Activated B cell treated with CpG ODN at 0.5 μM for 24 hours (primary cell): ENCODE measurements at regions not wholly inside any gene's neighbourhood (a gene's known extent, or its start where the extent isn't known, plus 50 kb on each side); places are given as distances from the start of the nearest gene placed in this dataset.

ENCODE experiments used
- ATAC-seq: fragments of 200-7000 bp; cut with Tn5 transposase; one replicate; pipeline ENCODE4 v1.10.0; 2021; ENCODE audit warnings: low read depth, mild to moderate bottlenecking, moderate library complexity
- CTCF ChIA-PET: fragments of 350-600 bp; sonication (Branson Sonifier 250); formaldehyde crosslinking; loops from one replicate; lab custom pipeline; 2021; ENCODE audit warnings: antibody characterized with exemption; lab: Charles Lee
- POLR2A ChIA-PET: fragments of 350-600 bp; sonication (Branson Sonifier 250); formaldehyde crosslinking; loops from one replicate; lab custom pipeline; 2021; ENCODE audit warnings: antibody characterized with exemption; lab: Charles Lee
- DNase-seq: peaks from one replicate; pipeline ENCODE4 v3.0.0; 2022
- H3K27ac Mint-ChIP-seq: one replicate; pipeline ENCODE4 v1.8.0; 2020; ENCODE audit warnings: mixed read lengths
- H3K27me3 Mint-ChIP-seq: one replicate; pipeline ENCODE4 v1.8.0; 2021; ENCODE audit warnings: mixed read lengths
- H3K36me3 Mint-ChIP-seq: one replicate; pipeline ENCODE4 v1.8.0; 2021; ENCODE audit warnings: low read depth, mixed read lengths
- H3K4me1 Mint-ChIP-seq: one replicate; pipeline ENCODE4 v1.8.0; 2021; ENCODE audit warnings: mixed read lengths
- H3K4me3 Mint-ChIP-seq: one replicate; pipeline ENCODE4 v1.8.0; 2020; ENCODE audit warnings: mild to moderate bottlenecking, mixed read lengths
- H3K9me3 Mint-ChIP-seq: one replicate; pipeline ENCODE4 v1.8.0; 2020; ENCODE audit warnings: mixed read lengths
- intact Hi-C: fragments of 100-400 bp; cut with micrococcal nuclease; formaldehyde crosslinking; loops from one replicate; pipeline ENCODE4 v1.15.1; 2024
- TF ChIP-seq, protein P1 (sequence below): fragments of 200-600 bp; IDR thresholded peaks from one replicate; pipeline ENCODE4 v1.8.0; 2022; ENCODE audit warnings: antibody characterized with exemption, mild to moderate bottlenecking

DNA sequence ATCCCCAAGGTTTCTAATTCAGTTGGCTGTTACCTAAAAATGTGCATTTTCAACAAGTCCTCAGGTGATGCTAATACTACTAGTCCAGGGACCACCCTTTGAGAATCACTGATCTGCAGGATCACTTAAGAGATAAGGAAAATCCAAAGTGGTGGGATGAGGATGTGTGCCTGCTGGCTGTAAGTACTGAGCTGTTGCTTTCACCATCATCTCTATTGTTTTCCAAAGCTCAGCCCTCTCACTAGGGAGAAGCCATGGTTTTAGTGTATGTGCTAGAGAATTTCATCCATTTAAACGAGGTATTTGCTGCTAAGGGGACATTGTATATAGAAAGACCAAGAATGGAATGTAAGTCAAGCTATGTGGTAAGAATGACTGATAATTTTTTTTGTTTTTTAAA lies 202.3 kb downstream of the KIF21A start:
- intact Hi-C loops: no loop called here
- Mint-ChIP-seq H3K4me3 (no peak overlapping the region), H3K4me1 (no peaks in the 10 kb centered on the region), H3K9me3 (no peaks in the 10 kb centered on the region), H3K27me3 (no peaks in the 10 kb centered on the region), H3K27ac (no peak overlapping the region), H3K36me3 (no peaks in the 10 kb centered on the region)
- no peak for DNase-seq
- TF ChIP-seq, protein P1, sequence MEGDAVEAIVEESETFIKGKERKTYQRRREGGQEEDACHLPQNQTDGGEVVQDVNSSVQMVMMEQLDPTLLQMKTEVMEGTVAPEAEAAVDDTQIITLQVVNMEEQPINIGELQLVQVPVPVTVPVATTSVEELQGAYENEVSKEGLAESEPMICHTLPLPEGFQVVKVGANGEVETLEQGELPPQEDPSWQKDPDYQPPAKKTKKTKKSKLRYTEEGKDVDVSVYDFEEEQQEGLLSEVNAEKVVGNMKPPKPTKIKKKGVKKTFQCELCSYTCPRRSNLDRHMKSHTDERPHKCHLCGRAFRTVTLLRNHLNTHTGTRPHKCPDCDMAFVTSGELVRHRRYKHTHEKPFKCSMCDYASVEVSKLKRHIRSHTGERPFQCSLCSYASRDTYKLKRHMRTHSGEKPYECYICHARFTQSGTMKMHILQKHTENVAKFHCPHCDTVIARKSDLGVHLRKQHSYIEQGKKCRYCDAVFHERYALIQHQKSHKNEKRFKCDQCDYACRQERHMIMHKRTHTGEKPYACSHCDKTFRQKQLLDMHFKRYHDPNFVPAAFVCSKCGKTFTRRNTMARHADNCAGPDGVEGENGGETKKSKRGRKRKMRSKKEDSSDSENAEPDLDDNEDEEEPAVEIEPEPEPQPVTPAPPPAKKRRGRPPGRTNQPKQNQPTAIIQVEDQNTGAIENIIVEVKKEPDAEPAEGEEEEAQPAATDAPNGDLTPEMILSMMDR: no peak
- CTCF ChIA-PET: no interaction called here
- ATAC-seq: no peak
- POLR2A ChIA-PET: no interaction called here

DNA sequence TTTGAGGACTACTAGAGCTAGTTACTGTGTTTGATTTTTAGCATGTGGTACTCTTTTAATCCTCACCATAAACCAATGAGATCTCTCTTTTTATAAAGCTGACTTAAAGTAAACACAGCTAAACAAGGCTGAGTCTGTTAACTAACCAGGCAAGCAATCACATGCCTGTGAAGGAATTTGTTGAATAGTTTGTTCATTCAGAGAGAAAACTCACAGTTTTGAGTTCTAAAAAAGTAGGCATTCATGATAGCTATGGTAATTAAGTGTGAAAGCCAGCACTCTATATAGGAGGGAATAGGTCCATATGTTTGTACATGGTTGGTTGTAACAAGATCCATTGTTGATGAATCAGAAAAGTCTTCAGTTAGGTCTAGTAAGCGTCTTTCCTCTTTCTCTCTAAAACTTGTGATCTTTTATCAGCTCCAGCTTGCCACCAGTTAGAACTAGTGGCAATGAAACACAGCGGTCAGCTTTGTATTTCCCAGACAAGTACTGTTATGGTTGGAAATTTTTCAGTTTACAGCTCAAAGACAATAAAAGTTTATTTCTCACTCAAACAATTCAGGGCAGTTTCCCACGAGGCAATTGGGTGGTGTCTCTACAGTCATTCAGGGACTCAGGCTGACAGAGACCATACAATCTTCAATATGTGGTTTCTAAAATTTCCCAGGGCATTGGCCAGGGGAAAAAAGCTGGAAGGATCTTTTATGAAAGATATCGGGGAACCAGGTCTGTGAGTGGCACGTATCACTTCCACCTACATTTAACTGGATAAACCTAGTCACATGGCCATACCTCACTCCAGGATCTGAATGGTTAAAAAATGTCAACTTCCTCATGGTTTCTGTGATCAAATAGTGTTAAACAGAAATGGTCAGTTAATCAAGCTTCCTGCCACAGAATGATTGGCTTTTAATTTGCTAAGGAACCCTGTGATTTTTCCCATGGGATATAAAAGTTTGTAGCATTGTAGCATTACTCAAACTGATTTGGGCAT lies 203.1 kb downstream of the KIF21A start:
- Mint-ChIP-seq H3K27ac (no peak overlapping the region), H3K4me1 (no peaks in the 10 kb centered on the region), H3K27me3 (no peaks in the 10 kb centered on the region), H3K36me3 (no peaks in the 10 kb centered on the region), H3K4me3 (no peak overlapping the region), H3K9me3 (no peaks in the 10 kb centered on the region)
- ATAC-seq (no peak), DNase-seq (no peak)
- ChIA-PET POLR2A (no interaction called here), CTCF (interaction anchor here (1.4 kb wide), 1 partner anchor 33 kb away, joined by 5 read pairs; no protein-coding TSS in a partner anchor)
- intact Hi-C loops: no loop called here
- TF ChIP-seq, protein P1: no peak

DNA sequence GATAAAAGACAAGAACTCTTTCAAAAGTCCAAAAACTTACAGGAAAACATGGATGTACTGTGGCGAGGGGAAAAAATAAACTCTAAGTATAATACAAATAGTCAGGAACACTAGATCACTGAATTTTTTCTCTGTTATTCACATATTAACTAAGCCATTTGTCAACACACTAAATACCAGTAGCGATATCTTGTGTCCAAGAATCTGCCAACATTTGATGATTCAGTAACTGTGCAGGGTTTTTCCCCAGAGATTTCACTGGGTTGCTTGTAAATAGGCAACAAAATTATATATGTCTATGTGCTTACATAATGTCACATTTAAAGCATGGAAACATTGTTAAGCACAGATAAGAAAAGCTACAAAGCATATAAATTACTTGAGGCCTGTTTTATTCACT lies 205.9 kb downstream of the KIF21A start:
- TF ChIP-seq, protein P1: no peak
- Mint-ChIP-seq H3K4me1 (no peaks in the 10 kb centered on the region), H3K4me3 (no peak overlapping the region), H3K36me3 (no peaks in the 10 kb centered on the region), H3K27me3 (no peaks in the 10 kb centered on the region), H3K27ac (no peak overlapping the region), H3K9me3 (no peaks in the 10 kb centered on the region)
- intact Hi-C loops: no loop called here
- no peak for DNase-seq
- ChIA-PET CTCF (no interaction called here), POLR2A (no interaction called here)
- no peak for ATAC-seq

DNA sequence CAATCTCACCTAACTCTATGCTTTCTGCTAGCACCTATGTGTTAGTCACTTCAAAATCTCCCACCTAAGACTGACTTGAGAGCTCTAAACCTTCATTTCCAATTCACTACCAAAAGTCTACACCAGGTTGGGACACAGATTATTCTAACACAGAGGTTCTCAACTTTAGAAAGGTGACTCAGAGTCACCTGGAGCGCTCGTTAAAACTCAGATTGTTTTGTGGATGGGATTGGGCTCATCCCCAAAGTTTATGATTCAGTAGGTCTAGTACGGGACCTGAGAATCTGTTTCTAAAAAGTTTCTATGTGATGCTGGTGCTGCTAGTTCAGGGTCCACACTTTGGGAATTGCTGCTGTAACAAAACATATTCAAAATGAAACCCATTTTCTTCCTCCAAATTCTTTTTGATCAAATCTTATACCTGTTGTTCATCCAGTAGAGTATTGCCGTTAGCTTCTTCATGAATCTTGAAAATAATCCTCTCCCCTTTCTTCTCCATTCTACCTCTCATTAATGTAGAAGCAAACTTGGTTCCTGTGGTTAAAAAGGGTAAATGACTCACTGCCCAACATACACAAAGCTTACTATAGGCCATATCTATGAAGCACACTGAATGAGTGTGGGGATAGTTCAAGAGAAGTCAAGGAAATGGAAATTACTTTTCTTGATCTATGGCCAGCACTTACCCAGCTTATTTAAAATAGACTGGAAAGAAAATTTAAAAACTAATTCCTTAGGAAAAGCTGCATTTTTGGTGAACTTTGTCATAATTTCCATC lies 206.7 kb downstream of the KIF21A start:
- ChIA-PET POLR2A (no interaction called here), CTCF (no interaction called here)
- intact Hi-C loops: no loop called here
- no peak overlapping the region for H3K27ac Mint-ChIP-seq
- no peaks in the 10 kb centered on the region for H3K4me1 Mint-ChIP-seq
- DNase-seq (no peak), ATAC-seq (no peak)
- no peaks in the 10 kb centered on the region for H3K36me3 Mint-ChIP-seq
- H3K27me3 Mint-ChIP-seq: no peaks in the 10 kb centered on the region
- H3K4me3 Mint-ChIP-seq: no peak overlapping the region
- no peaks in the 10 kb centered on the region for H3K9me3 Mint-ChIP-seq
- TF ChIP-seq, protein P1: no peak

DNA sequence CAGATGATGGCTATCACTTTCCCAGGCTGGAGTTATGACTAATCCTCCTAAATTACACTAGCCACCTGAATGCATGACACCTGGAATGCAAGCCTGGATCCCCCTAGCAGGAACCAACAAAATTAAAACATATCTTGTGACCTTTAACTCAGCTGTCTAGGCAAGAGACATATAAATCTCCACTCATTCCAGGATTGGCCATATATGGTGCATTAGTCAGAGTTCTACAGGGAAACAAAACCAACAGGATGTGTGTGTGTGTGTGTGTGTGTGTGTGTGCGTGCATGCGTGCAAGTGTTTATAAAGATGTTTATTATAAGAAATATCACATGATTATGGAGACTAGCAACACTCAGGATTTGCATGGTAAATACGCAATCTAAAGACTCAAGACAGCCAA lies 212.8 kb downstream of the KIF21A start:
- H3K27ac Mint-ChIP-seq: no peak overlapping the region
- ATAC-seq (no peak), DNase-seq (no peak)
- no peaks in the 10 kb centered on the region for H3K36me3 Mint-ChIP-seq
- no peaks in the 10 kb centered on the region for H3K9me3 Mint-ChIP-seq
- CTCF ChIA-PET: no interaction called here
- no peak overlapping the region for H3K4me3 Mint-ChIP-seq
- no peaks in the 10 kb centered on the region for H3K4me1 Mint-ChIP-seq
- TF ChIP-seq, protein P1: no peak
- POLR2A ChIA-PET: no interaction called here
- intact Hi-C loops: no loop called here
- H3K27me3 Mint-ChIP-seq: no peaks in the 10 kb centered on the region
